ENCODE measurements at regions not wholly inside any gene's neighbourhood (a gene's known extent, or its start where the extent isn't known, plus 50 kb on each side); places are given as distances from the start of the nearest gene placed in this dataset.

GRCh38 chr7:131000389-131000788, 266.4 kb upstream of the KLF14 start:
- DNase-seq (no peak), ATAC-seq (no peak)
- H3K27me3 ChIP-seq: no peaks in the 10 kb centered on the region
- no peak overlapping the region for H3K4me3 ChIP-seq
- no peak overlapping the region for H3K27ac ChIP-seq
- H3K4me1 ChIP-seq: peaks cover 0 to 29% (median 12%) of the 10 kb centered on the region in 4 donors
- WGBS (ENCODE audit: insufficient coverage, low coverage, low lambda C conversion rate, missing lambda C conversion rate): 89% methylated on average over 6 of the region's 6 CpGs
- intact Hi-C loops (cut with DNase I): no loop called here
- TF ChIP-seq POLR2A (IDR thresholded peaks at IDR 0.05): no peak
- no peaks in the 10 kb centered on the region for H3K36me3 ChIP-seq
- no peaks in the 10 kb centered on the region for H3K9me3 ChIP-seq

GRCh38 chr7:131000873-131001272, 266.9 kb upstream of the KLF14 start:
- intact Hi-C loops (cut with DNase I): no loop called here
- ATAC-seq: no peak

DNA sequence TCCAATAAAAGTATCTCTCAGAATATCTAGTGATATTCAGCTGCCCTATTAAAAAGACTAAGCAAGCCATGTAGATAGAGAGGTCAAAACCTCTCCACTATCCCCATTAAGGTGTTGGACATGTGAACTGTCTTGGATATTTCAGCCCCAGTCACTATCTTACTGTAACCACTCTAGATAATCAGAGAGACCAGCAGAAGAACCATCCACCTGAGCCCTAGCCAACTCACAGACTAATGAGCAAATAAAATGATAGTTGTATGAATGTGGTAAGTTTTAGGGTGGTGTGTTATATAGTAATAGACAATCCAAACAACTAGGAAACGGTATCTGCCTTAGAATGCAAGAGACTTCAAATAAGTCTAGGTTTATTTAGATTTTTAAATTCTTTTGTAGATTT, 268.6 kb upstream of the KLF14 start:
- no peak for TF ChIP-seq CTCF (IDR thresholded peaks at IDR 0.05)
- TF ChIP-seq POLR2A (IDR thresholded peaks at IDR 0.05): no peak
- intact Hi-C loops (cut with DNase I): no loop called here
- Histone ChIP-seq H3K4me3 (no peak overlapping the region), H3K36me3 (no peaks in the 10 kb centered on the region), H3K4me1 (peaks cover 0 to 13% (median 1%) of the 10 kb centered on the region in 4 donors), H3K27ac (no peak overlapping the region), H3K27me3 (no peaks in the 10 kb centered on the region), H3K9me3 (no peaks in the 10 kb centered on the region)
- ATAC-seq: no peak
- 85% methylated on average over 1 of the region's 1 CpG for WGBS (ENCODE audit: insufficient coverage, low coverage, low lambda C conversion rate, missing lambda C conversion rate)
- DNase-seq: no peak

More at GRCh38 chr7:131000873-131001272, 266.9 kb upstream of the KLF14 start:
- DNase-seq: no peak
- Histone ChIP-seq H3K9me3 (no peaks in the 10 kb centered on the region), H3K4me3 (no peak overlapping the region), H3K27ac (no peak overlapping the region), H3K36me3 (no peaks in the 10 kb centered on the region), H3K27me3 (no peaks in the 10 kb centered on the region), H3K4me1 (peaks cover 0 to 24% (median 10%) of the 10 kb centered on the region in 4 donors)
- 0% methylated on average over 1 of the region's 2 CpGs for WGBS (ENCODE audit: insufficient coverage, low coverage, low lambda C conversion rate, missing lambda C conversion rate)
- no peak for TF ChIP-seq CTCF (IDR thresholded peaks at IDR 0.05)
- no peak for TF ChIP-seq POLR2A (IDR thresholded peaks at IDR 0.05)

DNA sequence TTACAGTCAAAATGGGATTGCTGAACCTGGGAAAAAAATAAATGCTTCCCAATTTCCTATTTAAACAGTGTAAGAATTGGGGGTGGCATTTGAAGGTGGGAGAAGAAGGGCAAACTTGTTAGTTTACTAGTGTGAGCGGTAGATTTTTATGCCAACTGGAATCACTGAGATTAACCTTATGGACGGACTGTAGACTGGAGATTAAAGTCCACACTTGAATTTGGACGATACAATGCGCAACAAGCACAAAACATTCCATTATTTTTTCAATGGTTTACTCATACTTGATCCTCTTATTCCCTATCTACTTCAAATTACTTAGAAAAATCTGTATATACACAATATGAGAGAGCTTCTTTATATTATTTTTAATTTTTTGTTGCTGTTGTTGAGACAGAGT, 269.6 kb upstream of the KLF14 start:
- DNase-seq (no peak), ATAC-seq (peak in 1 of 4 donors; percentile 41)
- WGBS (ENCODE audit: insufficient coverage, low coverage, low lambda C conversion rate, missing lambda C conversion rate): 79% methylated on average over 4 of the region's 4 CpGs
- Histone ChIP-seq H3K4me3 (no peak overlapping the region), H3K4me1 (peaks cover 0 to 14% (median 0%) of the 10 kb centered on the region in 4 donors), H3K27me3 (no peaks in the 10 kb centered on the region), H3K9me3 (no peaks in the 10 kb centered on the region), H3K27ac (no peak overlapping the region), H3K36me3 (no peaks in the 10 kb centered on the region)
- intact Hi-C loops (cut with DNase I): no loop called here
- no peak for TF ChIP-seq CTCF (IDR thresholded peaks at IDR 0.05)
- TF ChIP-seq POLR2A (IDR thresholded peaks at IDR 0.05): no peak

DNA sequence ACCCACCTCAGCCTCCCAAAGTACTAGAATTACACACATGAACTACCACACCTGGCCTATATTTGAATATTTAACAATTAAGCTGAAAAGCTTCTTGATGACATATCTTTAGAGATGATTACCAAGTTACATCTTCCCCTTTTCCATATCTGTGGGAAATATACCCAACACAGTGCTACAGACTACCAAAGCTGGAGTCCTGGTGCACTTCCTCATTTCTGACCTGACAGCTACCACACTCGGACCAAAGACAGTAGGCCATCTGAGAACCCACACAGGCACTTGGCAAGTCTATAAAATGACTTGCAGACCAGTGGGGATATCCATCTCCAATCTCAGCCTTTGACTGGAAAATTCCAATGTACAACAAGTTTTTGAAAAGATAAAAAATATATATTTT, 270.4 kb upstream of the KLF14 start:
- Histone ChIP-seq H3K27me3 (no peaks in the 10 kb centered on the region), H3K4me1 (peaks cover 0 to 18% (median 0%) of the 10 kb centered on the region in 4 donors), H3K4me3 (no peak overlapping the region), H3K9me3 (no peaks in the 10 kb centered on the region), H3K36me3 (no peaks in the 10 kb centered on the region), H3K27ac (no peak overlapping the region)
- ATAC-seq (peak in 2 of 4 donors; percentile 7 to 29), DNase-seq (no peak)
- intact Hi-C loops (cut with DNase I): no loop called here
- TF ChIP-seq CTCF (IDR thresholded peaks at IDR 0.05): no peak
- no peak for TF ChIP-seq POLR2A (IDR thresholded peaks at IDR 0.05)
- 0% methylated on average over 1 of the region's 1 CpG for WGBS (ENCODE audit: insufficient coverage, low coverage, low lambda C conversion rate, missing lambda C conversion rate)
